HCT116 (cell line): ENCODE measurements at regions not wholly inside any gene's neighbourhood (a gene's known extent, or its start where the extent isn't known, plus 50 kb on each side); places are given as distances from the start of the nearest gene placed in this dataset.

ENCODE experiments used
- ATAC-seq: fragments of 200-7000 bp; cut with Tn5 transposase; 2 replicates; pipeline ENCODE4 v1.9.1; 2020; ENCODE audit warnings: mild to moderate bottlenecking, moderate library complexity
- BruUV-seq: library from RNA; stranded (reverse); fragments of 400-500 nt; replicated peaks from 2 replicates; lab custom pipeline; 2021; lab: Mats Ljungman, UMichigan
- CTCF ChIA-PET: fragments of 300-600 bp; sonication (Branson Sonifier 250); formaldehyde crosslinking; loops from one replicate; lab custom pipeline; 2021; ENCODE audit warnings: antibody characterized with exemption; lab: Charles Lee
- POLR2A ChIA-PET: fragments of 300-600, 350-600 bp; sonication (Branson Sonifier 250); formaldehyde crosslinking; loops from one replicate; lab custom pipeline; 2021; ENCODE audit warnings: antibody characterized with exemption; lab: Charles Lee
- RAD21 ChIA-PET, 2 experiments: fragments of 300-600 bp; sonication (Branson Sonifier 250); formaldehyde crosslinking; loops; one replicate each; lab custom pipeline; 2023; ENCODE audit warnings: low total read pairs in 2 of 2; ENCODE audit not compliant: uncharacterized antibody in 2 of 2, unreplicated experiment in 2 of 2, low non-redundant PET in 1 of 2; lab: Charles Lee
- DNase-seq: peaks from one replicate; pipeline ENCODE4 v3.0.0-alpha.2; 2010; ENCODE audit warnings: low read depth, low spot score
- H2AFZ ChIP-seq: fragments of 200-600 bp; shearing (Covaris generic), sonication (generic); 2 replicates; pipeline ENCODE4 v1.6.1; 2017; ENCODE audit warnings: low read depth, mixed run types, mixed read lengths, antibody characterized with exemption, low read length; ENCODE audit not compliant: poor library complexity, severe bottlenecking
- H3K27ac ChIP-seq: 2 replicates; pipeline ENCODE4 v1.5.1; 2012; ENCODE audit warnings: low read depth, low read length
- H3K27me3 ChIP-seq: fragments of 200-600 bp; sonication (generic); 2 replicates; pipeline ENCODE4 v1.6.1; 2016; ENCODE audit warnings: mixed run types, low read length, mixed read lengths; ENCODE audit not compliant: insufficient read depth
- H3K36me3 ChIP-seq, 2 experiments: fragments of 200-500 bp in 1 of 2; fragments of 200-600 bp in 1 of 2; sonication (Bioruptor generic) in 1 of 2; sonication (generic) in 1 of 2; 2 replicates each; pipeline versions ENCODE4 v1.5.1 to v1.6.1; 2014 to 2016; ENCODE audit warnings: low read length in 2 of 2, inconsistent platforms in 1 of 2, mixed read lengths in 1 of 2, mixed run types in 1 of 2; ENCODE audit not compliant: insufficient read depth in 2 of 2, control insufficient read depth in 1 of 2
- H3K4me1 ChIP-seq, 2 experiments: fragments of 200-600 bp in 1 of 2; sonication (generic) in 1 of 2; 2 replicates each; pipeline versions ENCODE4 v1.5.1 to v1.6.1; 2012 to 2017; ENCODE audit warnings: low read length in 2 of 2, inconsistent platforms in 1 of 2, mild to moderate bottlenecking in 1 of 2, mixed read lengths in 1 of 2, mixed run types in 1 of 2, moderate library complexity in 1 of 2; ENCODE audit not compliant: insufficient read depth in 2 of 2, control insufficient read depth in 1 of 2
- H3K4me2 ChIP-seq: fragments of 200-600 bp; sonication (generic); 2 replicates; pipeline ENCODE4 v1.6.1; 2017; ENCODE audit warnings: mixed run types, low read length, mixed read lengths
- H3K4me3 ChIP-seq, 2 experiments: fragments of 200-600 bp in 1 of 2; sonication (generic) in 1 of 2; replicated peaks in 1 of 2; 2 replicates each; pipeline ENCODE4 v1.5.1; 2011 to 2016; ENCODE audit warnings: low read length in 2 of 2, control low read depth in 1 of 2, low read depth in 1 of 2, mild to moderate bottlenecking in 1 of 2, mixed read lengths in 1 of 2, mixed run types in 1 of 2
- H3K79me2 ChIP-seq: fragments of 200-600 bp; sonication (generic); 2 replicates; pipeline ENCODE4 v1.6.1; 2017; ENCODE audit warnings: mild to moderate bottlenecking, mixed run types, low read length, moderate library complexity, mixed read lengths; ENCODE audit not compliant: insufficient read depth
- H3K9ac ChIP-seq: fragments of 200-600 bp; sonication (generic); 2 replicates; pipeline ENCODE4 v1.6.1; 2016; ENCODE audit warnings: low read length, mixed read lengths
- H3K9me2 ChIP-seq: fragments of 200-600 bp; sonication (generic), shearing (Covaris generic); 2 replicates; pipeline ENCODE4 v1.6.1; 2017; ENCODE audit warnings: mixed run types, mild to moderate bottlenecking, moderate library complexity; ENCODE audit not compliant: insufficient read depth
- H3K9me3 ChIP-seq, 2 experiments: fragments of 200-500 bp in 1 of 2; fragments of 200-600 bp in 1 of 2; sonication (Bioruptor generic) in 1 of 2; sonication (generic) in 1 of 2; 2 replicates each; pipeline ENCODE4 v1.6.1; 2014 to 2017; ENCODE audit warnings: low read length in 2 of 2, mixed read lengths in 2 of 2, inconsistent platforms in 1 of 2, low read depth in 1 of 2, mild to moderate bottlenecking in 1 of 2, mixed run types in 1 of 2, moderate library complexity in 1 of 2; ENCODE audit not compliant: control insufficient read depth in 1 of 2, insufficient read depth in 1 of 2
- H4K20me1 ChIP-seq: fragments of 200-600 bp; sonication (generic), shearing (Covaris generic); 2 replicates; pipeline ENCODE4 v1.6.1; 2017; ENCODE audit warnings: mixed run types, mild to moderate bottlenecking, moderate library complexity; ENCODE audit not compliant: insufficient read depth
- CBX3 ChIP-seq: IDR thresholded peaks from 2 replicates; pipeline ENCODE4 v1.6.1; 2012; ENCODE audit warnings: low read depth
- CEBPB ChIP-seq: IDR thresholded peaks from 2 replicates; pipeline ENCODE4 v1.6.1; 2012; ENCODE audit warnings: low read depth
- CTCF ChIP-seq, 3 experiments: fragments of 200-600 bp in 1 of 3; sonication (generic) in 1 of 3; IDR thresholded peaks in 2 of 3; conservative IDR thresholded peaks in 1 of 3; 2 replicates each; pipeline ENCODE4 v1.5.1; 2012 to 2017; ENCODE audit warnings: low read depth in 2 of 3, low read length in 2 of 3, antibody characterized with exemption in 1 of 3, borderline replicate concordance in 1 of 3, control low read depth in 1 of 3, mild to moderate bottlenecking in 1 of 3, mixed read lengths in 1 of 3, mixed run types in 1 of 3, moderate library complexity in 1 of 3; ENCODE audit not compliant: insufficient read depth in 1 of 3
- EGR1 ChIP-seq: IDR thresholded peaks from 2 replicates; pipeline ENCODE4 v1.6.1; 2012; ENCODE audit warnings: low read depth
- EZH2 ChIP-seq: fragments of 200-600 bp; sonication (generic); IDR thresholded peaks from 2 replicates; pipeline ENCODE4 v1.6.1; 2017; ENCODE audit warnings: antibody characterized with exemption, mixed run types
- FOSL1 ChIP-seq: IDR thresholded peaks from 2 replicates; pipeline ENCODE4 v1.6.1; 2012; ENCODE audit warnings: low read depth
- JUND ChIP-seq: IDR thresholded peaks from 2 replicates; pipeline ENCODE4 v1.6.1; 2012
- POLR2AphosphoS5 ChIP-seq: IDR thresholded peaks from 2 replicates; pipeline ENCODE4 v1.6.1; 2011; ENCODE audit warnings: mild to moderate bottlenecking, low read depth, low read length, moderate library complexity
- RAD21 ChIP-seq: IDR thresholded peaks from 2 replicates; pipeline ENCODE4 v1.6.1; 2012; ENCODE audit warnings: low read depth, mild to moderate bottlenecking
- SIN3A ChIP-seq: IDR thresholded peaks from 2 replicates; pipeline ENCODE4 v1.6.1; 2012; ENCODE audit warnings: low read depth
- SP1 ChIP-seq: IDR thresholded peaks from 2 replicates; pipeline ENCODE4 v1.6.1; 2012; ENCODE audit warnings: low read depth
- SRF ChIP-seq: IDR thresholded peaks from 2 replicates; pipeline ENCODE4 v1.6.1; 2012; ENCODE audit warnings: low read depth
- ZBTB33 ChIP-seq: IDR thresholded peaks from 2 replicates; pipeline ENCODE4 v1.6.1; 2011; ENCODE audit warnings: mild to moderate bottlenecking, low read length, moderate library complexity; ENCODE audit not compliant: insufficient replicate concordance; ENCODE audit errors: extremely low read depth
- ZFX ChIP-seq: fragments of 450-650 bp; IDR thresholded peaks from 2 replicates; pipeline ENCODE4 v1.6.1; 2017
- ZNF274 ChIP-seq: fragments of 200-500 bp; sonication (Bioruptor generic); IDR thresholded peaks from 2 replicates; pipeline ENCODE4 v1.6.1; 2014; ENCODE audit warnings: mild to moderate bottlenecking, low read depth, low read length, inconsistent platforms
- intact Hi-C: fragments of 100-400 bp; cut with micrococcal nuclease; formaldehyde crosslinking; loops from 2 replicates; pipeline ENCODE4 v1.10.0; 2022
- TF ChIP-seq, protein P1 (sequence below): IDR thresholded peaks from 2 replicates; pipeline ENCODE4 v1.6.1; 2012; ENCODE audit warnings: low read depth

DNA sequence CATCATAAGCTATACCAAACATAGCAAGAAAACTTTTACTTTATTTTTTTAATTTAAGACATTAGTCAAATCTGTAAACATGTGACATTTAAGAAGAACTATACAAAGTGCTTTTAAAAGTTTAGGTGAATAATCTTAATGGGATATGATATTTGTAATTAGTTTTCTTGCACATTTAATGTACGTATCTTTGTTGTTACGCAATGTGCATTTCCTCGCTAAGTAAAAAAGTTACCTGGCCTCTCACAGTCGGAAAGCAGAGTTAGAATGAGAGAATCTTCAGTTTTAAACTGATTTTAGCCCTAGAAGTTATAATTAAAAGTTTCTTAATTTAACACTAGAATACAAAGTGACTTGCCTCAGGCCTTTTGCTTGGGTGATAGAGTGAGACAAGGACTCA lies 589.8 kb downstream of the DMRTA1 start:
- H3K79me2 ChIP-seq: no peaks in the 10 kb centered on the region
- no peaks in the 10 kb centered on the region for H3K27me3 ChIP-seq
- H3K4me2 ChIP-seq: no peak overlapping the region
- no TSS peak for BruUV-seq
- CTCF ChIA-PET: no interaction called here
- no peak overlapping the region for H2AFZ ChIP-seq
- H3K36me3 ChIP-seq: no peaks in the 10 kb centered on the region
- POLR2A ChIA-PET: no interaction called here
- intact Hi-C loops: no loop called here
- H3K9me3 ChIP-seq: peaks cover 6 to 12% of the 10 kb centered on the region in 2 experiments; a peak in 3 of 4 replicates
- H4K20me1 ChIP-seq: no peaks in the 10 kb centered on the region
- no peak overlapping the region for H3K9ac ChIP-seq
- no peaks in the 10 kb centered on the region for H3K9me2 ChIP-seq
- no peak overlapping the region for H3K4me3 ChIP-seq
- no peak overlapping the region for H3K27ac ChIP-seq
- DNase-seq: no peak
- RAD21 ChIA-PET: no interaction called here
- no peaks in the 10 kb centered on the region for H3K4me1 ChIP-seq
- ATAC-seq: no peak
- TF ChIP-seq JUND: no peak
- no peak for TF ChIP-seq FOSL1
- no peak for TF ChIP-seq SIN3A
- no peak for TF ChIP-seq ZNF274

DNA sequence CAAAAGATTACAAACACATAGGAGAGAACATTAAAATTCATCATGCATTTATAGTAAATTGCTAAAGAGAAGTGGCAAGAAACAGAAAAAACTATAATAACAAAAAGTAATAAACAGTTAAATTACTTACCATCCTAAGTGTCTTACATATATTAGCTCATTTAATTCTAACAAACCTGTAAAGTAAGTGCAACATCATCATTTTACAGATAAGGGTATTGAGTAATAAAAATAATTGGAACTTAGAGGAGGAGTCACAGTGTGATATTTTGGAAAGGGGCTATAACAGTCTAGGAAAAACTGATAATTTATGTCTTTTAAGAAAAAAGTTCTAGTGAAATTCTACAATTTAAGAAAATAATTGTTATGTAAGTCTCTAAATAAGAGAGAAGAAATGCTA lies 592.8 kb downstream of the DMRTA1 start:
- no peak overlapping the region for H3K9ac ChIP-seq
- RAD21 ChIA-PET: no interaction called here
- H3K27ac ChIP-seq: no peak overlapping the region
- peaks cover 10 to 15% of the 10 kb centered on the region in 2 experiments; a peak in 3 of 4 replicates for H3K9me3 ChIP-seq
- H4K20me1 ChIP-seq: no peaks in the 10 kb centered on the region
- no peak overlapping the region for H3K4me3 ChIP-seq
- no peaks in the 10 kb centered on the region for H3K27me3 ChIP-seq
- no peak for DNase-seq
- H3K79me2 ChIP-seq: no peaks in the 10 kb centered on the region
- intact Hi-C loops: no loop called here
- CTCF ChIA-PET: no interaction called here
- BruUV-seq: no TSS peak
- H3K36me3 ChIP-seq: no peaks in the 10 kb centered on the region
- no peak for ATAC-seq
- H3K4me2 ChIP-seq: no peak overlapping the region
- H2AFZ ChIP-seq: no peak overlapping the region
- POLR2A ChIA-PET: no interaction called here
- no peaks in the 10 kb centered on the region for H3K4me1 ChIP-seq
- no peaks in the 10 kb centered on the region for H3K9me2 ChIP-seq
- TF ChIP-seq RAD21 (no peak), EZH2 (no peak), CTCF (IDR thresholded peaks at IDR 0.05 in 2 of 3, conservative IDR thresholded peaks at IDR 0.05 in 1 of 3; ENCODE audit: borderline replicate concordance in 1 of 3, insufficient read depth in 1 of 3, low read depth in 2 of 3, low read length in 2 of 3) (no peak), SRF (no peak), ZNF274 (no peak), CBX3 (no peak), POLR2AphosphoS5 (no peak), EGR1 (no peak), ZFX (no peak), SP1 (no peak), CEBPB (no peak), ZBTB33 (no peak)
- TF ChIP-seq, protein P1, sequence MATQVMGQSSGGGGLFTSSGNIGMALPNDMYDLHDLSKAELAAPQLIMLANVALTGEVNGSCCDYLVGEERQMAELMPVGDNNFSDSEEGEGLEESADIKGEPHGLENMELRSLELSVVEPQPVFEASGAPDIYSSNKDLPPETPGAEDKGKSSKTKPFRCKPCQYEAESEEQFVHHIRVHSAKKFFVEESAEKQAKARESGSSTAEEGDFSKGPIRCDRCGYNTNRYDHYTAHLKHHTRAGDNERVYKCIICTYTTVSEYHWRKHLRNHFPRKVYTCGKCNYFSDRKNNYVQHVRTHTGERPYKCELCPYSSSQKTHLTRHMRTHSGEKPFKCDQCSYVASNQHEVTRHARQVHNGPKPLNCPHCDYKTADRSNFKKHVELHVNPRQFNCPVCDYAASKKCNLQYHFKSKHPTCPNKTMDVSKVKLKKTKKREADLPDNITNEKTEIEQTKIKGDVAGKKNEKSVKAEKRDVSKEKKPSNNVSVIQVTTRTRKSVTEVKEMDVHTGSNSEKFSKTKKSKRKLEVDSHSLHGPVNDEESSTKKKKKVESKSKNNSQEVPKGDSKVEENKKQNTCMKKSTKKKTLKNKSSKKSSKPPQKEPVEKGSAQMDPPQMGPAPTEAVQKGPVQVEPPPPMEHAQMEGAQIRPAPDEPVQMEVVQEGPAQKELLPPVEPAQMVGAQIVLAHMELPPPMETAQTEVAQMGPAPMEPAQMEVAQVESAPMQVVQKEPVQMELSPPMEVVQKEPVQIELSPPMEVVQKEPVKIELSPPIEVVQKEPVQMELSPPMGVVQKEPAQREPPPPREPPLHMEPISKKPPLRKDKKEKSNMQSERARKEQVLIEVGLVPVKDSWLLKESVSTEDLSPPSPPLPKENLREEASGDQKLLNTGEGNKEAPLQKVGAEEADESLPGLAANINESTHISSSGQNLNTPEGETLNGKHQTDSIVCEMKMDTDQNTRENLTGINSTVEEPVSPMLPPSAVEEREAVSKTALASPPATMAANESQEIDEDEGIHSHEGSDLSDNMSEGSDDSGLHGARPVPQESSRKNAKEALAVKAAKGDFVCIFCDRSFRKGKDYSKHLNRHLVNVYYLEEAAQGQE: no peak
